WERI-Rb-1 (cell line): ENCODE measurements at regions not wholly inside any gene's neighbourhood (a gene's known extent, or its start where the extent isn't known, plus 50 kb on each side); places are given as distances from the start of the nearest gene placed in this dataset.

Source experiments
- DNase-seq: peaks from one replicate; pipeline ENCODE4 v3.0.0-alpha.2; 2020
- H3K27ac ChIP-seq: fragments of 250-450 bp; sonication (Bioruptor Pico); 2 replicates; pipeline ENCODE4 v1.5.1; 2020; ENCODE audit warnings: mild to moderate bottlenecking, moderate library complexity
- H3K27me3 ChIP-seq: fragments of 250-450 bp; sonication (Bioruptor Pico); 2 replicates; pipeline ENCODE4 v1.5.1; 2021; ENCODE audit warnings: mild to moderate bottlenecking, low read depth, moderate library complexity; ENCODE audit not compliant: insufficient read depth, severe bottlenecking
- H3K36me3 ChIP-seq: fragments of 250-450 bp; sonication (Bioruptor Pico); 2 replicates; pipeline ENCODE4 v1.5.1; 2020; ENCODE audit warnings: mild to moderate bottlenecking, moderate library complexity
- H3K4me3 ChIP-seq: 2 replicates; pipeline ENCODE4 v1.5.1; 2011; ENCODE audit warnings: low read depth, mild to moderate bottlenecking, control low read depth, low read length
- H3K9me3 ChIP-seq: fragments of 250-450 bp; sonication (Bioruptor Pico); 2 replicates; pipeline ENCODE4 v1.5.1; 2021; ENCODE audit warnings: mild to moderate bottlenecking, moderate library complexity; ENCODE audit not compliant: severe bottlenecking
- CTCF ChIP-seq: IDR thresholded peaks from 2 replicates; pipeline ENCODE4 v1.5.1; 2011; ENCODE audit warnings: low read depth, mild to moderate bottlenecking, control low read depth, inconsistent platforms, low read length

GRCh38 chr6:137763886-137764285 lies 103.2 kb upstream of the TNFAIP3 start:
- H3K4me3 ChIP-seq = no peak overlapping the region
- H3K9me3 ChIP-seq = peaks cover 10% of the 10 kb centered on the region
- H3K27ac ChIP-seq = no peak overlapping the region
- no peak for DNase-seq
- no peaks in the 10 kb centered on the region for H3K36me3 ChIP-seq
- no peak for TF ChIP-seq CTCF
- H3K27me3 ChIP-seq = no peaks in the 10 kb centered on the region

- H3K9me3 ChIP-seq = peaks cover 10% of the 10 kb centered on the region
- TF ChIP-seq CTCF = no peak
- H3K27me3 ChIP-seq = no peaks in the 10 kb centered on the region
- no peak overlapping the region for H3K4me3 ChIP-seq
- no peak for DNase-seq
- H3K36me3 ChIP-seq = no peaks in the 10 kb centered on the region
- H3K27ac ChIP-seq = no peak overlapping the region
These were observed 102.6 kb upstream of the TNFAIP3 start for GRCh38 chr6:137764464-137764863.

DNA sequence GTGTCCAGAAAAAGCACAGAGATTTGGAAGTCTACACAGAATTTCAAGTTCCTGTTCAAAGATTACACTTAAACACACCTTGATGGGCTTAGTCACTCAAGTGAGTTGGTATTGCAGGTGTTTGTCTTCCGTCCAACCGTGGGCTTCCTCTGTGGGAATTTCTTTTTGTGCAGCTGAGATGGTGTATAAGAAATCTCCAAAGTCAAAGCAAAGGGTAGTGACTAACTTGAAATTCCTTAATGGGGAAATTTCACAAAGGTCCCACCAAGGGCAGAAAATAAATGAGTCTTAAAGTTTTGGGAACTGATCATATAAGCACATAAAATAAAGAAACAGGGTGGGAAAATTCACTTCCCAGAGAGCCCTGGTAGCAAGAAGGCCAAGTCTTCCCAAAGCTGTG lies 102.0 kb upstream of the TNFAIP3 start:
- no peak overlapping the region for H3K27ac ChIP-seq
- H3K4me3 ChIP-seq = no peak overlapping the region
- H3K36me3 ChIP-seq = no peaks in the 10 kb centered on the region
- no peak for DNase-seq
- no peaks in the 10 kb centered on the region for H3K27me3 ChIP-seq
- no peak for TF ChIP-seq CTCF
- peaks cover 10% of the 10 kb centered on the region for H3K9me3 ChIP-seq

DNA sequence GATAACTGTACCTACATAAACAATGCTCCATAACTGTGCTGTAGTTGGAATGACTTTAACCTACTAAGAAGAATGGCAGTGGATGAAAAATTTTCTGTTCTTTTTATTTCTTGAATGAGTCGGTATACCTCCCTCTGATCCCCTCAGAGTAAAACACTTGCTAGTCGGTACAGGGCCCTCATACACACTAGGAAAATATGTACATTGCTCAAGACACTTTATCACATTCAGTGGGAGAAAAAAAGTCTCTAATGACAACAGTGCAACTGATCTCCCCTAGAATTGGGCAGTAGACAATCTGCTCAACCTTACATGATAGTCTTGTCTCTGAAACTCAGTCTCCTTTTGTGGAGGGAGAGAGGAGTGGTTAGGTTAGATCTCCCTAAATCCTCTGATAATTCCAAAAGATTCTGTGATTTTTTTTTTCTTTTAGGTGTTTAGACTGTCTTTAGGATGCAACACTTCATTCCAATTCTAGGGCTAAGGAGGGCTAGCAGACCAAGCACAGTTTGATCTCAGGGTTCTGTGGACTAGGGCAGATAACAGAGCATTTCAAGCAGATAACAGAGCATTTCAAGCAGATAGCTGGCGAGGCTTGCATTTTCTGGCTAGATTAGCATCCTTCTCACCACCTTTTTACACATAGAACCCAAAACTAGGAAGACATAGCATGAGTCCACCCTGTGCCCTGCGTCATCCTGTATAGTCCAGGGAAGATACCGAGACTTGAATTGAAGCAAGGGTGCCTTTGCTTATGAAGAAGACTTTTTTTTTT lies 100.3 kb upstream of the TNFAIP3 start:
- Histone ChIP-seq H3K4me3 (no peak overlapping the region), H3K9me3 (peaks cover 6% of the 10 kb centered on the region), H3K27me3 (no peaks in the 10 kb centered on the region), H3K27ac (no peak overlapping the region), H3K36me3 (no peaks in the 10 kb centered on the region)
- DNase-seq = no peak
- TF ChIP-seq CTCF = no peak

- no peak for TF ChIP-seq CTCF
- no peak overlapping the region for H3K4me3 ChIP-seq
- no peaks in the 10 kb centered on the region for H3K36me3 ChIP-seq
- DNase-seq = no peak
- no peak overlapping the region for H3K27ac ChIP-seq
- H3K9me3 ChIP-seq = no peaks in the 10 kb centered on the region
- H3K27me3 ChIP-seq = no peaks in the 10 kb centered on the region
These were observed 99.6 kb upstream of the TNFAIP3 start for GRCh38 chr6:137767465-137767864.
